Vagina (tissue), 2 donors: ENCODE measurements at regions not wholly inside any gene's neighbourhood (a gene's known extent, or its start where the extent isn't known, plus 50 kb on each side); places are given as distances from the start of the nearest gene placed in this dataset.

Experiments
- POLR2A ChIP-seq, 2 donors: fragments of 450-650 bp; IDR thresholded peaks; one replicate each; pipeline ENCODE4 v1.6.1; 2017; ENCODE audit warnings: antibody characterized with exemption in 2 of 2, mild to moderate bottlenecking in 2 of 2, moderate library complexity in 2 of 2
- POLR2AphosphoS5 ChIP-seq, 2 donors: sonication (generic); formaldehyde crosslinking; IDR thresholded peaks; one replicate each; pipeline ENCODE4 v1.9.0; 2017; ENCODE audit warnings: antibody characterized with exemption in 2 of 2, mild to moderate bottlenecking in 2 of 2, low read depth in 1 of 2; ENCODE audit not compliant: insufficient read depth in 1 of 2
- TF ChIP-seq, protein P1 (sequence below), 3 experiments: fragments of 450-650 bp in 2 of 3; fragments of 200-600 bp in 1 of 3; sonication (generic) in 1 of 3; IDR thresholded peaks; one replicate each; pipeline ENCODE4 v1.5.1; 2017 to 2019; ENCODE audit warnings: antibody characterized with exemption in 3 of 3, mild to moderate bottlenecking in 2 of 3, moderate library complexity in 2 of 3

DNA sequence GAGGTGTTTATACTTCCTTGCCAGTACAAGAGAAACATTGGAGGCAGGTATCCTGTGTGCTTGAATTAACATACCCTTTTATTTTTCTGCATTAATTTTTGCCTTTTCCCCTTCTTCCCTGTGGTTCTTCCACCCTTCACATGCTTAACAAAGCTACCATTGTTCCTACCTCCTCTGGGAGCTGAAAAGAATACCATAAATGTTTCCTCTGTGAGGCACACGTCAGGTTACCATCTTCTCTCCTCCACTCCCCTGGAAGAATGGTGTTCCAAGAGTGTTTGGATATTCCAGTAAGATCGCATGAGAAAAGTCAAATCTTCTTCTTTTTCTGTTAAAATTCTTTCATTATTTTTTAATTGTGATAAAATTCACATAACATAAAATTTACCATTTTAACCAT lies 74.6 kb upstream of the MARK1 start:
- no peak for TF ChIP-seq POLR2AphosphoS5 (IDR thresholded peaks at IDR 0.05; ENCODE audit: insufficient read depth in 1 of 2, low read depth in 1 of 2)
- TF ChIP-seq, protein P1, sequence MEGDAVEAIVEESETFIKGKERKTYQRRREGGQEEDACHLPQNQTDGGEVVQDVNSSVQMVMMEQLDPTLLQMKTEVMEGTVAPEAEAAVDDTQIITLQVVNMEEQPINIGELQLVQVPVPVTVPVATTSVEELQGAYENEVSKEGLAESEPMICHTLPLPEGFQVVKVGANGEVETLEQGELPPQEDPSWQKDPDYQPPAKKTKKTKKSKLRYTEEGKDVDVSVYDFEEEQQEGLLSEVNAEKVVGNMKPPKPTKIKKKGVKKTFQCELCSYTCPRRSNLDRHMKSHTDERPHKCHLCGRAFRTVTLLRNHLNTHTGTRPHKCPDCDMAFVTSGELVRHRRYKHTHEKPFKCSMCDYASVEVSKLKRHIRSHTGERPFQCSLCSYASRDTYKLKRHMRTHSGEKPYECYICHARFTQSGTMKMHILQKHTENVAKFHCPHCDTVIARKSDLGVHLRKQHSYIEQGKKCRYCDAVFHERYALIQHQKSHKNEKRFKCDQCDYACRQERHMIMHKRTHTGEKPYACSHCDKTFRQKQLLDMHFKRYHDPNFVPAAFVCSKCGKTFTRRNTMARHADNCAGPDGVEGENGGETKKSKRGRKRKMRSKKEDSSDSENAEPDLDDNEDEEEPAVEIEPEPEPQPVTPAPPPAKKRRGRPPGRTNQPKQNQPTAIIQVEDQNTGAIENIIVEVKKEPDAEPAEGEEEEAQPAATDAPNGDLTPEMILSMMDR (IDR thresholded peaks at IDR 0.05): no peak
- TF ChIP-seq POLR2A (IDR thresholded peaks at IDR 0.05): no peak
